ENCODE measurements at regions not wholly inside any gene's neighbourhood (a gene's known extent, or its start where the extent isn't known, plus 50 kb on each side); places are given as distances from the start of the nearest gene placed in this dataset.

DNA sequence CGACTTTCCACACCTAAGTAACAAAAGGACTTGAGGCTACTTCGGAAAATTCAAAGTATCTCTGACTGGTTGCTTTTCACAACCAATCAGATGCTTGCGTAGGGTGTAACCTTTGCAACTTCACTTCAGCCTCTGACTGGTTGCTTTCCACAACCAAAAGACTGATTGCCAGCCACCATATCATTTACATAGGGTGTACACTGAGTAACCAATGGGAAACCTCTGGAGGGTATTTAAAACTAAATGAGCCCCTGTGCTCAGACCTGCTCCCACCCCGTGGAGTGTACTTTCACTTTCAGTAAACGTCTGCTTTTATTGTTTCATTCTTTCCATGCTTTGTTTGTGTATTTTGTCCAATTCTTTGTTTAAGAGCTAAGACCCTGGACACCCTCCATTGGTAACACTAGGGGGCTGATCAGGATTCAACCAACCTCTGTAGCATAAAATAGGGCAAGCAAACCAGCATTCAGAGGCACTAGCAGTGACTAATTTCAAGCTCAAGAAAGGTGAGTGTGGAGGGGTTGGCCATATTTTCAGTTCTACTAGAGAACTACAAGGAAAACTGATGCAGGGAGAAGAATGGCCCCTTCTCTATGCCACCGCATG lies 390.8 kb downstream of the POM121L12 start:
- TF ChIP-seq, protein P1, sequence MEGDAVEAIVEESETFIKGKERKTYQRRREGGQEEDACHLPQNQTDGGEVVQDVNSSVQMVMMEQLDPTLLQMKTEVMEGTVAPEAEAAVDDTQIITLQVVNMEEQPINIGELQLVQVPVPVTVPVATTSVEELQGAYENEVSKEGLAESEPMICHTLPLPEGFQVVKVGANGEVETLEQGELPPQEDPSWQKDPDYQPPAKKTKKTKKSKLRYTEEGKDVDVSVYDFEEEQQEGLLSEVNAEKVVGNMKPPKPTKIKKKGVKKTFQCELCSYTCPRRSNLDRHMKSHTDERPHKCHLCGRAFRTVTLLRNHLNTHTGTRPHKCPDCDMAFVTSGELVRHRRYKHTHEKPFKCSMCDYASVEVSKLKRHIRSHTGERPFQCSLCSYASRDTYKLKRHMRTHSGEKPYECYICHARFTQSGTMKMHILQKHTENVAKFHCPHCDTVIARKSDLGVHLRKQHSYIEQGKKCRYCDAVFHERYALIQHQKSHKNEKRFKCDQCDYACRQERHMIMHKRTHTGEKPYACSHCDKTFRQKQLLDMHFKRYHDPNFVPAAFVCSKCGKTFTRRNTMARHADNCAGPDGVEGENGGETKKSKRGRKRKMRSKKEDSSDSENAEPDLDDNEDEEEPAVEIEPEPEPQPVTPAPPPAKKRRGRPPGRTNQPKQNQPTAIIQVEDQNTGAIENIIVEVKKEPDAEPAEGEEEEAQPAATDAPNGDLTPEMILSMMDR (IDR thresholded peaks at IDR 0.05), result no peak
- TF ChIP-seq POLR2A (IDR thresholded peaks at IDR 0.05), result no peak
